NCI-H526 treated with DMSO at 0.1 percent for 48 hours (cell line): ENCODE measurements at regions not wholly inside any gene's neighbourhood (a gene's known extent, or its start where the extent isn't known, plus 50 kb on each side); places are given as distances from the start of the nearest gene placed in this dataset.
"Not testable (repeated sequence)": the region's sequence is repeated elsewhere in the genome, so short reads cannot be mapped to it uniquely, and the experiment has no call there.

ENCODE experiments used
- DNase-seq: peaks from one replicate; lab custom pipeline; 2025; lab: John Stamatoyannopoulos, UW

DNA sequence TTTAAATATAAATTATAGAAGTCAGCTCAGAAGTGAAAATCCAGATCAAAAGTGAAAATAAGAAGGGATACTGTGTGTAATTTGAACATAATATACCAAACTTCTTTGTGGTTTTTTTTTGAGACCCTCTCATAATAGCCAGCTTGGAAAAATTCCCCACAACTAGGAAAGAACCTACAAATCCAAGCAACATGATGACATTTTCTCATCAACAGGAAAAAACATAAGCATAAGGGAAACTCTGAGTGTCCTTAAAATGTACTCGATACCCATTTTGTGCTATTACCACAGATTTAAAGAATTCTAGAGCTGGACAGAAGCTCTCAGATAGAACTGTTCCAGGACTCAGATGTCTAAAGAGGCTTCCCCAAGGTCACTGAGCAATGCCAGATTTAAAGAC lies 214.8 kb upstream of the KLF14 start:
- DNase-seq: no peak

- DNase-seq: no peak
Observed at GRCh38 chr7:130949550-130949949, 215.5 kb upstream of the KLF14 start.

- no peak for DNase-seq
Observed at GRCh38 chr7:130950054-130950453, 216.0 kb upstream of the KLF14 start.

DNA sequence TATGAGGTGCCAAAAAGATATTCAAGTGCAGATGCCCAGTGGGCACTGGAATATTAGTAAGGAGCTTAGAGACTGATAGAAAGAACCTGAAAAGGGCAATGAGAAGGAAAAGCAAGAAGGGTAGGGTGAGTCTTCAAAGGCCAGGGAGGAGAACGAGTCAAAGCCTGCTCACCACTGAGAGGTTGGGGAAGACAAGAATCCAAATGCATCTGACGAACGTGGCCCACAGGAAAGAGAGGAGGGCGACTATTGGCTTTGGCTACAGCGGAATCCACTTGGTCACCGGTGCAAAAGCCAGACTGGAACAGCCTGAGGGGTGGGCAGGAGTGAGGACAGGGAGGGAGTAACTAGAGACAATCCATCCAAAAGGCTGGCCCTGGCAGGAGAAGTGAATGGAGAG lies 216.7 kb upstream of the KLF14 start:
- DNase-seq: no peak

DNA sequence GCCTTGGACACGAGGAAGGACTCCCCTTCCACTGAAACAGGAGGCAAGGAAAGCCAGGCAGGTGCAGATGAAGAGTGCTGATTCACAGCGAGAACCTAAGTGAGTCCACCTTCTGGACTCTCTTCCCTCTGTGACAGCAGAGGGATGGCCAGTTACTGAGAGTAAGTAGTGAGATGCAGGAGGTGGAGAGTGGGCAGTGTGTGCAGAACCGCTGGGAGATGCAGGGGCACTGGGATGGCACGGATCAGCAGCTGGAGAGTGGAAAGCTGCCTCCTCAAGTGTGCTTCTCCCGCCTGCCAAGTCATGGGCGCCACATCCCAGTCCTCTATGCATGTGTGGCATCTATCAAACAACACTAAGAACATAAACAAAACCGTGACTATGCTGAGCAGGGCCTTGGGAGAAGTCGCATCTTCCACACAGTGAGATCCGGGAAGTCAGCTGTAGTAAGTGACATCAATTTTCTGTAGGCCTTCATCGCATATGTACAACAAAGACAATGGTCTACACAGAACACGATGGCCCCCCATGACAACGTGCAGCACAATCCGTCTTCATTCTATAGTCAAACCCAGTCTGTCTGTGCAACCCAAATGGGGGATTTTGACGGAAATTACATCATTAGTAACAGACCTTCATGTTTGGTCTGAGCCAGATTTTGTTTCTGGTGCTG lies 217.4 kb upstream of the KLF14 start:
- DNase-seq: no peak

GRCh38 chr7:130951976-130952876 lies 218.2 kb upstream of the KLF14 start:
- no peak for DNase-seq

DNA sequence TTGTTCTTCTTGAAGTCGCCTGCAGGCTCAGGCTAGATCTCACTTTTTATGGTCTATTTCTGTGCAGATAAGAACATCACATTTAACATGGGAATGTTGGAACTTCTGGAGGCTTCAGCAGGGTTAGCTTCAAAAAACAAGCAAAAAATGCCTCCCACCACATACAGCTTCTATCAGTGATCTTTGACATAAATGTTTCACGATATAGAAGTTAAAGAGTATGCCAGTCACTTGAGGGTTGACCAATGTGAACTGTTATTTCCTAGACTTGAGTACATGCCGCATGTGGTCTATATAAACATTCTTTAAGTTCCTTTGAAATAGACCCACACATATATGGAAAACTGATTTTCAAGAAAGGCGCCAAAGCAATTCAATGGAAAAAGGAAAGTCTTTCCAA lies 219.2 kb upstream of the KLF14 start:
- no peak for DNase-seq

DNA sequence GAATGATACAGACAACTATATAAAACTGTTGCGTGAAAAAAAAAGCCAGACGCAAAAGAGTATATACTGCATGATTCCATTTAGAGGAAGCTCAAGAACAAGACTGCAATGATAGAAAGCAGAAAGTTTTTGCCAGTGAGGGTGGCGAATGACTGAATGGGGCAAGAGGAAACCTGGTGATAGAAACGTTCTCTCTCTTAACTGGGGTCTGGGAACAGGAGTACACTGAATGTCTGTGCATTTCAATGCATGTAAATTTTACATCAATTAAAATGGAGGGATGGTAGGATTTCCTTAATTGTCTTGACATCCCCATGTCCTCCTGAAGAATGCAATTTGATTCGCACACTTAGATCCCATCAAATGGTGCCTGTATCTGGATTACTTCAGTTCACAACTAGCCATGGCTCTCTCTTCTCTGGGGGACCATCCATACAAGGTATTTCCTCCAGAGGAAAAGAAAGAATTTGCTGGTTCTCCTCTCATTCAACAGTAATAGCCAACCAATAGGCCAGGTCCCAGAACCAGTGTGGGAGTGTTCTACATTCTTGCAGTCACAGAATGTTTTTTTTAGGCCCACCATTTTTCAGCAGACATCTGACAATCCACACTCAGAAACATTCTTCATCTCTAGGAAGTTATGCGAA lies 221.0 kb upstream of the KLF14 start:
- no peak for DNase-seq

DNA sequence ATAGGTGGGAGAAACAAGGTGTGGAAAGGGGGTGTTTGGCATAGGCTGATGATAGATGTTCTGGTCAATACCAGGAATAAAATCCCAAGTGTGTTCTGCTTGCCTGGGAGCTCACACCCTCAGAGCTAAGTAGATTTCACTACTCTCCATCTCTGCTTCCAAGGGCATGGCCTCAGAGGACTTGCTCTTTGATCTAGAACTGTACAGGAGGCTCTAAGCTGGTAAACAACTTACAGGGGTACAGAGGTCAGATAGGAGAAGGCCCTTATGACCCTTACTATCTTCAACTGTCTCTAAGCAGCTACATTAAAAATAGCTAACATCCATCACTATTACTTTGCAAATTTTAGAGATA lies 221.5 kb upstream of the KLF14 start:
- DNase-seq: no peak

- no peak for DNase-seq
Observed at GRCh38 chr7:130956417-130957136, 222.6 kb upstream of the KLF14 start.

GRCh38 chr7:130957137-130957513 lies 223.1 kb upstream of the KLF14 start:
- DNase-seq: no peak

DNA sequence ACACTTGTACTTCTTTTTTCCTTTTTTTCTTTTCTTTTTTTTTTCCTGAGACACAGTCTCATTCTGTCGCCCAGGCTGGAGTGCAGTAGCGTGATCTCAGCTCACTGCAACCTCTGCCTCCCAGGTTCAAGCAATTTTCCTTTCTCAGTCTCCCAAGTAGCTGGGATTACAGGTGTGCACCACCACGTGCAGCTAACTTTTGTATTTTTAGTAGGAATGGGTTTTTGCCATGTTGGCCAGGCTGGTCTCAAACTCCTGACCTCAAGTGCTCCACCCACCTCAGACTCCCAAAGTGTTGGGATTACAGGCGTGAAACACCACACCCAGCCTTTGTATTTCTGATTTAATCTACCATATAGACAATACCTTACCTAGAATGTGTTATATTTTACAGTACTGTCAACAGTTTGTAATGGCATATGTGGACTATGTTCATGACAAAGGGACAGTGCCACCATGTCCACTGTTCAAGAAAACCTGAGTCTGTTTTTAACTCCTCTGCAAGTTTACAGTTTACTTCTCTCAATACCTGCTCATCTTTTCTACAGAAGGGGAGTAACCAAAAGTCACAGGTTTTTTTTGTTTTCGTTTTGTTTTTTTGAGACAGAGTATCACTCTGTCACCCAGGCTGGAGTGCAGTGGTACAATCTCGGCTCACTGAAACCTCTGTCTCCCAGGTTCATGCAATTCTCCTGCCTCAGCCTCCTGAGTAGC lies 223.9 kb upstream of the KLF14 start:
- DNase-seq: not testable (repeated sequence)

- no peak for DNase-seq
Observed at GRCh38 chr7:130958846-130959245, 224.8 kb upstream of the KLF14 start.

DNA sequence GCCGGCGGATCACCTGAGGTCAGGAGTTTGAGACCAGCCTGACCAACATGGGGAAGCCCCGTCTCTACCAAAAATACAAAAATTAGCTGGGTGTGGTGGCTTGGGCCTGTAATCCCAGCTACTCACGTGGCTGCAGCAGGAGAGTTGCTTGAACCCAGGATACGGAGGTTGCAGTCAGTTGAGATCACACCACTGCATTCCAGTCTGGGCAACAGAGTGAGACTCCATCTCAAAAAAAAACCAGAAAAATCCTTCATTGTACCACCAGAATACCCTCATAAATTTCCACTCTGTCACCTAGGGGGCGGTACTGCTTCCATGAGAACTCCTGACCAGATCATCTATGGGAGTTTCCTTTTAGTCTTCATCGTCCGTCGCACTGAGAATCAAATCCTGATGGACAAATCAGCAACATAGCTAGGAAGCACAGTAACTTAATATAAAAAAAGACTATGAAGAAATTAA lies 225.8 kb upstream of the KLF14 start:
- DNase-seq: no peak

- DNase-seq: no peak
Observed at GRCh38 chr7:130960208-130960988, 226.4 kb upstream of the KLF14 start.

DNA sequence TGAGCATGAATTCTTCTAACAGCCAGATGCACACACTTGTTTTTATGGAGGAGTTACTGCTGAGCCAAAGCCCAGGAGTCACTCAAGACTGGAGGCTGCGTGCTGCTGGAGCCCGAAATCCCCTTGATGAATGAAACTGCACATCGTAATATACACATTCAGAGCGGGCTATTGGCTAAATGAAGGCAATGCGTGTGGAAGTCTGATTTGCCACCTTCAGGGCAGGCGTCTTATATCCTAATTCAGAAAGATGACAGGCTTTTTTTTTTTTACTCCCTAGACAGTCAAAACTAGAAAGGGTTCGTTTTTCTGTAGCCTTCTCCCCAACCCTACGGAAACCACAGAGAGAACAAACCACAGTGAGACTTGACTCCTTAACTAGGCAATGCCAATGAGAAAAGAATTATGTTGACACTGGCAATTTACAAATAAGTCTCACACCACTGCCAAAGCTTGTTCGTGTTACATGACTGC lies 227.2 kb upstream of the KLF14 start:
- no peak for DNase-seq

GRCh38 chr7:130962109-130962508 lies 228.1 kb upstream of the KLF14 start:
- DNase-seq: no peak

DNA sequence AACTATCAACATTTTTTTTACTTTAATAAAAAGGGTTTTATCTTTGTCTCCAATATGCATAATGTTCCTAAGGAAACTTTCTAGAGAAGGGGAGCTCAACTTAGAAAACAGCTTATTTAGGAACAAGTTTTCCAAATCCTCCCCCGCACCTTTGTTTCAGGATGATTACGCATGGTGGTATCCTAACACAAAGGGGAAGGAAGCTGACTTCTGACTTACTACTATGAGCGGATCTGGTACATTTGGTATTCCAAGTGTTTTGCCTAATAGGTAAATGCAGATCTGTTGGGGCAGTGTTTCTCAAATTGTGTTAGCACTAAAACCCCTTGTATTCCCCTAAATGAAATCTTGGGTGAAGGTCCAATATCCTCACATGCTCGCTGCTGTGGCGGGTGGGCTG lies 229.3 kb upstream of the KLF14 start:
- no peak for DNase-seq

DNA sequence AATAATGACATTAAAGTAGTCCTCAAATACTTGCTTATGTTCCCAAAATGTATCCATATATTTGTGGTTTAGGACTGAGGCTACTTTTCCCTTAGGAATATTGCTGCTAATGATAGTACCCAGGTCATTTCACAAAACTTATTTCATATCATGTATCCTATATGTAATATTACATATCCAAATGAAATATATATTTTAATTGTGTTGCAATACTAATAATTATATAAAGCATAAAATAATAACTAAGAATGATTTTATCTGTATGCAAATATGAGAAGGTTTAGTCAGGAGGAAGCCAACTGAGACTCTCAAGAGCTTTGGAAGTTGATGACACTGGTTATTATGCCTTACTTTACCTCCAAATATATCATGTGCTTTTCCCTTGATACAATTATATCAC lies 231.5 kb upstream of the KLF14 start:
- no peak for DNase-seq

- no peak for DNase-seq
Observed at GRCh38 chr7:130966246-130967009, 232.4 kb upstream of the KLF14 start.
